WTC11 (cell line): ENCODE measurements at regions not wholly inside any gene's neighbourhood (a gene's known extent, or its start where the extent isn't known, plus 50 kb on each side); places are given as distances from the start of the nearest gene placed in this dataset.

Experiments used
- ATAC-seq: fragments of 200-7000 bp; cut with Tn5 transposase; 2 replicates; pipeline ENCODE4 v1.10.0; 2021; ENCODE audit warnings: mild to moderate bottlenecking, moderate library complexity
- CTCF ChIA-PET: fragments of 300-600 bp; sonication (Branson Sonifier 250); formaldehyde crosslinking; loops from one replicate; lab custom pipeline; 2021; ENCODE audit warnings: antibody characterized with exemption; lab: Charles Lee
- POLR2A ChIA-PET: fragments of 350-600 bp; sonication (Branson Sonifier 250); formaldehyde crosslinking; loops from one replicate; lab custom pipeline; 2021; ENCODE audit warnings: antibody characterized with exemption; lab: Charles Lee
- DNase-seq: peaks from one replicate; pipeline ENCODE4 v3.0.0; 2021; ENCODE audit warnings: low spot score
- H3K27ac Mint-ChIP-seq: 2 replicates; pipeline ENCODE4 v1.8.0; 2021; ENCODE audit warnings: mixed read lengths
- H3K27me3 Mint-ChIP-seq: 2 replicates; pipeline ENCODE4 v1.8.0; 2021; ENCODE audit warnings: low read depth, mild to moderate bottlenecking, moderate library complexity, mixed read lengths
- H3K36me3 Mint-ChIP-seq: 2 replicates; pipeline ENCODE4 v1.8.0; 2021; ENCODE audit warnings: mixed read lengths
- H3K4me1 Mint-ChIP-seq: 2 replicates; pipeline ENCODE4 v1.8.0; 2022; ENCODE audit warnings: mixed read lengths
- H3K4me3 Mint-ChIP-seq: 2 replicates; pipeline ENCODE4 v1.8.0; 2021; ENCODE audit warnings: mild to moderate bottlenecking, moderate library complexity, mixed read lengths
- H3K9me3 Mint-ChIP-seq: 2 replicates; pipeline ENCODE4 v1.8.0; 2021; ENCODE audit warnings: mixed read lengths
- AFF4 ChIP-seq: sonication (generic); formaldehyde crosslinking; IDR thresholded peaks from 2 replicates; pipeline ENCODE4 v1.8.1; 2023; ENCODE audit warnings: mild to moderate bottlenecking, missing genetic modification reagents, borderline replicate concordance
- CREM ChIP-seq: sonication (generic); formaldehyde crosslinking; IDR thresholded peaks from 2 replicates; pipeline ENCODE4 v1.8.1; 2022; ENCODE audit warnings: mild to moderate bottlenecking, missing genetic modification reagents, moderate library complexity
- E2F4 ChIP-seq: sonication (generic); formaldehyde crosslinking; IDR thresholded peaks from 2 replicates; pipeline ENCODE4 v1.8.1; 2022; ENCODE audit warnings: low read depth, mild to moderate bottlenecking, moderate library complexity, missing genetic modification reagents, borderline replicate concordance
- ETV6 ChIP-seq: sonication (generic); formaldehyde crosslinking; IDR thresholded peaks from 2 replicates; pipeline ENCODE4 v1.8.1; 2022; ENCODE audit warnings: mild to moderate bottlenecking, missing genetic modification reagents
- FOXK1 ChIP-seq: sonication (generic); formaldehyde crosslinking; IDR thresholded peaks from 2 replicates; pipeline ENCODE4 v1.8.0; 2022; ENCODE audit warnings: mild to moderate bottlenecking, moderate library complexity, missing genetic modification reagents
- FOXP1 ChIP-seq: sonication (generic); formaldehyde crosslinking; IDR thresholded peaks from 2 replicates; pipeline ENCODE4 v1.8.0; 2022; ENCODE audit warnings: missing genetic modification reagents, mild to moderate bottlenecking, moderate library complexity, borderline replicate concordance
- MXD4 ChIP-seq: fragments of 250-450 bp; sonication (Bioruptor Pico); IDR thresholded peaks from 2 replicates; pipeline ENCODE4 v1.8.0; 2021; ENCODE audit warnings: mild to moderate bottlenecking, moderate library complexity, borderline replicate concordance
- NFE2L1 ChIP-seq: sonication (generic); formaldehyde crosslinking; IDR thresholded peaks from 2 replicates; pipeline ENCODE4 v1.8.1; 2023; ENCODE audit warnings: missing genetic modification reagents
- NR3C1 ChIP-seq: sonication (generic); formaldehyde crosslinking; conservative IDR thresholded peaks from 2 replicates; pipeline ENCODE4 v1.8.1; 2023; ENCODE audit warnings: low read depth, mild to moderate bottlenecking, missing genetic modification reagents
- PRRX2 ChIP-seq: fragments of 250-450 bp; sonication (Bioruptor Pico); IDR thresholded peaks from 2 replicates; pipeline ENCODE4 v1.8.0; 2021; ENCODE audit warnings: mild to moderate bottlenecking
- SOX15 ChIP-seq: fragments of 250-450 bp; sonication (Bioruptor Pico); IDR thresholded peaks from 2 replicates; pipeline ENCODE4 v1.9.0; 2021; ENCODE audit warnings: mild to moderate bottlenecking
- TCF7 ChIP-seq: sonication (generic); formaldehyde crosslinking; IDR thresholded peaks from 2 replicates; pipeline ENCODE4 v1.8.0; 2022; ENCODE audit warnings: mild to moderate bottlenecking, low read depth, missing genetic modification reagents, moderate library complexity
- ZNF121 ChIP-seq: sonication (generic); formaldehyde crosslinking; IDR thresholded peaks from 2 replicates; pipeline ENCODE4 v1.8.0; 2023; ENCODE audit warnings: missing genetic modification reagents
- TF ChIP-seq, protein P1 (sequence below): fragments of 200-600 bp; IDR thresholded peaks from 2 replicates; pipeline ENCODE4 v1.8.0; 2022; ENCODE audit warnings: antibody characterized with exemption
- TF ChIP-seq, protein P2 (sequence below): sonication (generic); formaldehyde crosslinking; IDR thresholded peaks from 2 replicates; pipeline ENCODE4 v1.8.0; 2023; ENCODE audit warnings: missing genetic modification reagents
- TF ChIP-seq, protein P3 (sequence below): sonication (generic); formaldehyde crosslinking; IDR thresholded peaks from 2 replicates; pipeline ENCODE4 v1.8.0; 2022; ENCODE audit warnings: missing genetic modification reagents
- TF ChIP-seq, protein P4 (sequence below): fragments of 250-450 bp; sonication (Bioruptor Pico); conservative IDR thresholded peaks from 2 replicates; pipeline ENCODE4 v1.9.0; 2021; ENCODE audit warnings: mild to moderate bottlenecking
- TF ChIP-seq, protein P5 (sequence below): fragments of 250-450 bp; sonication (Bioruptor Pico); IDR thresholded peaks from 2 replicates; pipeline ENCODE4 v1.9.0; 2021; ENCODE audit warnings: moderate library complexity, mild to moderate bottlenecking, inconsistent platforms, borderline replicate concordance

- TF ChIP-seq, protein P1, sequence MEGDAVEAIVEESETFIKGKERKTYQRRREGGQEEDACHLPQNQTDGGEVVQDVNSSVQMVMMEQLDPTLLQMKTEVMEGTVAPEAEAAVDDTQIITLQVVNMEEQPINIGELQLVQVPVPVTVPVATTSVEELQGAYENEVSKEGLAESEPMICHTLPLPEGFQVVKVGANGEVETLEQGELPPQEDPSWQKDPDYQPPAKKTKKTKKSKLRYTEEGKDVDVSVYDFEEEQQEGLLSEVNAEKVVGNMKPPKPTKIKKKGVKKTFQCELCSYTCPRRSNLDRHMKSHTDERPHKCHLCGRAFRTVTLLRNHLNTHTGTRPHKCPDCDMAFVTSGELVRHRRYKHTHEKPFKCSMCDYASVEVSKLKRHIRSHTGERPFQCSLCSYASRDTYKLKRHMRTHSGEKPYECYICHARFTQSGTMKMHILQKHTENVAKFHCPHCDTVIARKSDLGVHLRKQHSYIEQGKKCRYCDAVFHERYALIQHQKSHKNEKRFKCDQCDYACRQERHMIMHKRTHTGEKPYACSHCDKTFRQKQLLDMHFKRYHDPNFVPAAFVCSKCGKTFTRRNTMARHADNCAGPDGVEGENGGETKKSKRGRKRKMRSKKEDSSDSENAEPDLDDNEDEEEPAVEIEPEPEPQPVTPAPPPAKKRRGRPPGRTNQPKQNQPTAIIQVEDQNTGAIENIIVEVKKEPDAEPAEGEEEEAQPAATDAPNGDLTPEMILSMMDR, result no peak
- TF ChIP-seq NFE2L1 (CRISPR knock-in tag) (no peak), PRRX2 (no peak), ZNF121 (CRISPR knock-in tag) (no peak), SOX15 (CRISPR knock-in tag) (no peak), FOXK1 (no peak), TCF7 (CRISPR knock-in tag) (no peak)
Measured at GRCh38 chr12:102625819-102626218, 145.5 kb upstream of the IGF1 start (continued).

- ChIA-PET CTCF (interaction anchor here (1.4 kb wide), 1 partner anchor 80 kb away, joined by 3 read pairs; no protein-coding TSS in a partner anchor), POLR2A (no interaction called here)
- peaks cover 13% of the 10 kb centered on the region for H3K36me3 Mint-ChIP-seq
- peaks cover 23% of the 10 kb centered on the region for H3K9me3 Mint-ChIP-seq
- ATAC-seq (no peak), DNase-seq (no peak)
- H3K4me3 Mint-ChIP-seq, result no peak overlapping the region
- H3K27me3 Mint-ChIP-seq, result no peaks in the 10 kb centered on the region
- no peaks in the 10 kb centered on the region for H3K4me1 Mint-ChIP-seq
- H3K27ac Mint-ChIP-seq, result no peak overlapping the region
- no peak for TF ChIP-seq AFF4 (CRISPR knock-in tag)
- TF ChIP-seq NR3C1 (CRISPR knock-in tag), result no peak
- TF ChIP-seq, protein P2, sequence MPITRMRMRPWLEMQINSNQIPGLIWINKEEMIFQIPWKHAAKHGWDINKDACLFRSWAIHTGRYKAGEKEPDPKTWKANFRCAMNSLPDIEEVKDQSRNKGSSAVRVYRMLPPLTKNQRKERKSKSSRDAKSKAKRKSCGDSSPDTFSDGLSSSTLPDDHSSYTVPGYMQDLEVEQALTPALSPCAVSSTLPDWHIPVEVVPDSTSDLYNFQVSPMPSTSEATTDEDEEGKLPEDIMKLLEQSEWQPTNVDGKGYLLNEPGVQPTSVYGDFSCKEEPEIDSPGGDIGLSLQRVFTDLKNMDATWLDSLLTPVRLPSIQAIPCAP (CRISPR knock-in tag), result no peak
- TF ChIP-seq, protein P3, sequence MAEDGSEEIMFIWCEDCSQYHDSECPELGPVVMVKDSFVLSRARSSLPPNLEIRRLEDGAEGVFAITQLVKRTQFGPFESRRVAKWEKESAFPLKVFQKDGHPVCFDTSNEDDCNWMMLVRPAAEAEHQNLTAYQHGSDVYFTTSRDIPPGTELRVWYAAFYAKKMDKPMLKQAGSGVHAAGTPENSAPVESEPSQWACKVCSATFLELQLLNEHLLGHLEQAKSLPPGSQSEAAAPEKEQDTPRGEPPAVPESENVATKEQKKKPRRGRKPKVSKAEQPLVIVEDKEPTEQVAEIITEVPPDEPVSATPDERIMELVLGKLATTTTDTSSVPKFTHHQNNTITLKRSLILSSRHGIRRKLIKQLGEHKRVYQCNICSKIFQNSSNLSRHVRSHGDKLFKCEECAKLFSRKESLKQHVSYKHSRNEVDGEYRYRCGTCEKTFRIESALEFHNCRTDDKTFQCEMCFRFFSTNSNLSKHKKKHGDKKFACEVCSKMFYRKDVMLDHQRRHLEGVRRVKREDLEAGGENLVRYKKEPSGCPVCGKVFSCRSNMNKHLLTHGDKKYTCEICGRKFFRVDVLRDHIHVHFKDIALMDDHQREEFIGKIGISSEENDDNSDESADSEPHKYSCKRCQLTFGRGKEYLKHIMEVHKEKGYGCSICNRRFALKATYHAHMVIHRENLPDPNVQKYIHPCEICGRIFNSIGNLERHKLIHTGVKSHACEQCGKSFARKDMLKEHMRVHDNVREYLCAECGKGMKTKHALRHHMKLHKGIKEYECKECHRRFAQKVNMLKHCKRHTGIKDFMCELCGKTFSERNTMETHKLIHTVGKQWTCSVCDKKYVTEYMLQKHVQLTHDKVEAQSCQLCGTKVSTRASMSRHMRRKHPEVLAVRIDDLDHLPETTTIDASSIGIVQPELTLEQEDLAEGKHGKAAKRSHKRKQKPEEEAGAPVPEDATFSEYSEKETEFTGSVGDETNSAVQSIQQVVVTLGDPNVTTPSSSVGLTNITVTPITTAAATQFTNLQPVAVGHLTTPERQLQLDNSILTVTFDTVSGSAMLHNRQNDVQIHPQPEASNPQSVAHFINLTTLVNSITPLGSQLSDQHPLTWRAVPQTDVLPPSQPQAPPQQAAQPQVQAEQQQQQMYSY (CRISPR knock-in tag), result no peak
- TF ChIP-seq CREM (CRISPR knock-in tag), result no peak
- TF ChIP-seq, protein P4, sequence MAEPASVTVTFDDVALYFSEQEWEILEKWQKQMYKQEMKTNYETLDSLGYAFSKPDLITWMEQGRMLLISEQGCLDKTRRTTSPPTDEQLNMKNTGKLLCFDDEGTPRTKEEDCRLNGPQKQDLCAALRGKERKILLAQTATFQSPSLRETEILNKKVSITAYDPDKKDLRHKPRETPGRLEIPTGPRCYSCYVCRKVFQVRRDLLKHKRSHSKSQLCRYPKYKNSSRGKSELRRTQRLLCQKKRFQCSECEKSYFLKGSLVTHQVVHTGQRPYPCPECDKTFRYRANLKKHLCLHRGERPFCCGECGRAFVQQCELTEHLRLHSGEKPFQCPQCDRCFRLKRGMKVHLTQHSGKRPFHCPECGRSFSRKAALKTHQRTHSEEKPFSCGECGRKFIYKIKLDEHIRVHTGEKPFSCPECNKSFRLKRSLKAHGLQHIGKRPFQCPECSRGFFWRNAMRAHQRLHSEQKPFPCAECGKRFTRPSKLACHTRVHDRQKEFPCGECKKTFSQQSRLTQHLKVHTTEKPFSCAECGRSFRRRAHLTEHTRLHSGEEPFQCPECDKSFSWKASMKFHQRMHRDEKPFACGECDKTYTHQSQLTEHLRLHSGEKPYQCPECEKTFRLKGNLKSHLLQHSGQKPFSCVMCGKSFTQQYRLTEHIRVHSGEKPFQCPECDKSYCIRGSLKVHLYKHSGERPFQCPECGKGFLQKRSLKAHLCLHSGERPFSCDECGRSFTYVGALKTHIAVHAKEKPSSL (CRISPR knock-in tag), result no peak
- TF ChIP-seq E2F4 (CRISPR knock-in tag), result no peak
- TF ChIP-seq, protein P1, result no peak
- no peak for TF ChIP-seq SOX15 (CRISPR knock-in tag)
- TF ChIP-seq FOXP1 (CRISPR knock-in tag), result no peak
- TF ChIP-seq, protein P5, sequence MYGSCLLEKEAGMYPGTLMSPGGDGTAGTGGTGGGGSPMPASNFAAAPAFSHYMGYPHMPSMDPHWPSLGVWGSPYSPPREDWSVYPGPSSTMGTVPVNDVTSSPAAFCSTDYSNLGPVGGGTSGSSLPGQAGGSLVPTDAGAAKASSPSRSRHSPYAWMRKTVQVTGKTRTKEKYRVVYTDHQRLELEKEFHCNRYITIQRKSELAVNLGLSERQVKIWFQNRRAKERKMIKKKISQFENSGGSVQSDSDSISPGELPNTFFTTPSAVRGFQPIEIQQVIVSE (CRISPR knock-in tag), result no peak
- TF ChIP-seq MXD4 (CRISPR knock-in tag), result no peak
- TF ChIP-seq ETV6 (CRISPR knock-in tag), result no peak
Measured at GRCh38 chr12:102622618-102623017, 142.3 kb upstream of the IGF1 start.
